ENCODE measurements at regions not wholly inside any gene's neighbourhood (a gene's known extent, or its start where the extent isn't known, plus 50 kb on each side); places are given as distances from the start of the nearest gene placed in this dataset.

DNA sequence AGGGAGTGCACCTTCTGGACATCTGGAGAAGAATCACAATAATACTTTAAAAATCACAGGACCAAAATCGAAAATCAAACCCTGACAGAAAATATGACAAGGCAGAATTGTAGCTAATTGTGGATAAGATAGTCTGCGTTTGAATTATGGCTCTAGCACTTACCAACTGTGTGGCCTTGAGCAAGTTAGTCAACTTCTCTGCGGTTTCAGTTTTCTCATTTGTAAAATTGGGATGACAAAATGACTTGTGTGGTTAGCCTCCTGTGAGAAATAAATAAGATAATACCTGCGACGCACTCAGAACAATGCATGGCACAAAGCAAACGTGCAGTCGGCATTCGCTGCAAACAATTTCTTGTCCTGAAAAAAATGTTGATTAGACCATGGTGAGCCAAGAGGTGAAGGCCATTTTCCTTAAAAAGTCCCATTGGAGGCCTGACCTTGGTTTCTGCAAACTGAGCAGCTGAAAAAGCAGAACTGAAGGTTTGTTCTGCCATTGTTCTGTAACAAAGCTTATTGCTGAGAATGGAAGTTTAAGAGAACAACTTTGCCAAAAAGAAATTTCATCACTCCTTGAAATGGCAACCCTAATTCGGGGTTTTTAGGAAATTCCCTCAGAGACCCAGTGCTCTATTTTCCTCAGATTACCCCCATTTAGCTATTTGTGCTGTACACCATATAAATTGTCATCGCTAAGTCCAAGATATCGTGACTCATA lies 266.3 kb downstream of the ERMARD start:
- TF ChIP-seq SUZ12 (IDR thresholded peaks at IDR 0.05; ENCODE audit: extremely low read depth, insufficient read depth, insufficient read length) (no peak), YY1 (IDR thresholded peaks at IDR 0.05; ENCODE audit: insufficient read depth, insufficient read length) (no peak), ZNF274 (IDR thresholded peaks at IDR 0.05; ENCODE audit: low read depth, low read length) (no peak)

All from NT2/D1 (cell line).